Mesendoderm (in vitro differentiated cells): ENCODE measurements at regions not wholly inside any gene's neighbourhood (a gene's known extent, or its start where the extent isn't known, plus 50 kb on each side); places are given as distances from the start of the nearest gene placed in this dataset.

Experiments
- DNase-seq: peaks from one replicate; pipeline ENCODE4 v3.0.0; 2013
- H2AK5ac ChIP-seq: 2 replicates; pipeline ENCODE4 v1.6.1; 2013; ENCODE audit warnings: low read length, inconsistent platforms
- H2BK120ac ChIP-seq: 2 replicates; pipeline ENCODE4 v1.6.1; 2013; ENCODE audit warnings: low read depth, mild to moderate bottlenecking, low read length, moderate library complexity, mixed read lengths
- H2BK15ac ChIP-seq: replicated peaks from 2 replicates; pipeline ENCODE4 v1.6.1; 2013; ENCODE audit warnings: low read depth, mild to moderate bottlenecking, moderate library complexity
- H2BK5ac ChIP-seq: 2 replicates; pipeline ENCODE4 v1.6.1; 2013; ENCODE audit warnings: low read length, inconsistent platforms
- H3K18ac ChIP-seq: 2 replicates; pipeline ENCODE4 v1.6.1; 2013; ENCODE audit warnings: mild to moderate bottlenecking, low read length, mixed read lengths
- H3K23ac ChIP-seq: one replicate; pipeline ENCODE4 v1.6.1; 2013; ENCODE audit warnings: low read length
- H3K27ac ChIP-seq: 2 replicates; pipeline ENCODE4 v1.5.1; 2013; ENCODE audit warnings: low read depth, mild to moderate bottlenecking, inconsistent platforms, low read length, moderate library complexity
- H3K27me3 ChIP-seq: 2 replicates; pipeline ENCODE4 v1.6.1; 2013; ENCODE audit warnings: low read length, control low read depth, mild to moderate bottlenecking, inconsistent platforms; ENCODE audit not compliant: insufficient read depth, poor library complexity
- H3K36me3 ChIP-seq: 2 replicates; pipeline ENCODE4 v1.6.1; 2013; ENCODE audit warnings: low read length, inconsistent platforms; ENCODE audit not compliant: control insufficient read depth, insufficient read depth
- H3K4ac ChIP-seq: one replicate; pipeline ENCODE4 v1.6.1; 2013; ENCODE audit warnings: low read depth, mild to moderate bottlenecking, low read length, moderate library complexity
- H3K4me1 ChIP-seq: 2 replicates; pipeline ENCODE4 v1.6.1; 2013; ENCODE audit warnings: low read depth, low read length, inconsistent platforms; ENCODE audit not compliant: control insufficient read depth
- H3K4me2 ChIP-seq: 2 replicates; pipeline ENCODE4 v1.6.1; 2013; ENCODE audit warnings: low read length
- H3K4me3 ChIP-seq: 2 replicates; pipeline ENCODE4 v1.5.1; 2013; ENCODE audit warnings: mild to moderate bottlenecking, low read length
- H3K56ac ChIP-seq: one replicate; pipeline ENCODE4 v1.6.1; 2013; ENCODE audit warnings: low read length
- H3K79me1 ChIP-seq: 2 replicates; pipeline ENCODE4 v1.6.1; 2013; ENCODE audit warnings: low read length, inconsistent platforms
- H3K79me2 ChIP-seq: 2 replicates; pipeline ENCODE4 v1.6.1; 2013; ENCODE audit warnings: mild to moderate bottlenecking, low read length; ENCODE audit not compliant: control insufficient read depth, insufficient read depth
- H3K9ac ChIP-seq: 2 replicates; pipeline ENCODE4 v1.6.1; 2013; ENCODE audit warnings: low read length, inconsistent platforms
- H4K5ac ChIP-seq: one replicate; pipeline ENCODE4 v1.6.1; 2013; ENCODE audit warnings: low read length
- H4K8ac ChIP-seq: one replicate; pipeline ENCODE4 v1.6.1; 2013; ENCODE audit warnings: low read depth, mild to moderate bottlenecking, control low read depth, low read length, moderate library complexity
- WGBS: extraction: QIAGEN DNeasy Blood & Tissue Kit; methylation state at CpG from one replicate; pipeline ENCODE4 v1.1.7; 2013; ENCODE audit warnings: low lambda C conversion rate, missing lambda C conversion rate; ENCODE audit not compliant: insufficient coverage; ENCODE audit errors: extremely low coverage; 5-methylcytosine and 5-hydroxymethylcytosine counted together

DNA sequence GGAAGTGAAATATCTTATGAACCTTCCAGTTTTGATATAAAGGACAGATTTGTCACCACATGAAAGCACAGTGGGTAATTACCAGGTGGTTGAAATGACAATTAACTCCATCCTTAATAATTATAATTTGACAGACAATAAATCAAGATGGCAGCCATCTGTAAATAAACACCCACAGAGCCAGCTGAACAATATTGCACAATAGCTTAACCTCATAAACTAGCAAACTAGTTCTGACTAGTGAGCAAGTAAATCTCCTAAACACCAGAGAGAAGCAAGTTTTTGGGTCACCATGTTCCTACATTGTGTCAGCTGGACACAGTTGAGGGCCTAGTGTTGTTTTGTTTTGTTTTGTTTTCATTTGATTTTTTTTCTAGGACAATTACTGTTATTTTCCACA lies 577.4 kb downstream of the ACTL7B start:
- Histone ChIP-seq H4K5ac (no peak overlapping the region), H3K4me2 (no peak overlapping the region), H3K4me1 (no peaks in the 10 kb centered on the region)

GRCh38 chr9:108277216-108277615 lies 578.6 kb downstream of the ACTL7B start:
- no peak overlapping the region for H2BK120ac ChIP-seq
- no peak overlapping the region for H3K9ac ChIP-seq
- no peak overlapping the region for H4K8ac ChIP-seq
- H3K36me3 ChIP-seq: no peaks in the 10 kb centered on the region
- no peak overlapping the region for H4K5ac ChIP-seq
- DNase-seq: no peak
- no peaks in the 10 kb centered on the region for H3K79me1 ChIP-seq
- no peak overlapping the region for H3K4me2 ChIP-seq
- H3K27ac ChIP-seq: no peak overlapping the region
- H3K27me3 ChIP-seq: no peaks in the 10 kb centered on the region
- no peak overlapping the region for H3K4me3 ChIP-seq
- H2BK5ac ChIP-seq: no peak overlapping the region
- no peak overlapping the region for H3K56ac ChIP-seq
- no peak overlapping the region for H2BK15ac ChIP-seq
- H3K4ac ChIP-seq: no peak overlapping the region
- H3K4me1 ChIP-seq: peaks cover 2% of the 10 kb centered on the region
- no peak overlapping the region for H3K23ac ChIP-seq
- H3K18ac ChIP-seq: no peak overlapping the region
- no peaks in the 10 kb centered on the region for H3K79me2 ChIP-seq
- no peak overlapping the region for H2AK5ac ChIP-seq

More for the DNA sequence above, 577.4 kb downstream of the ACTL7B start:
- DNase-seq: no peak
- H3K56ac ChIP-seq: no peak overlapping the region
- no peak overlapping the region for H3K27ac ChIP-seq
- no peaks in the 10 kb centered on the region for H3K36me3 ChIP-seq
- no peak overlapping the region for H2AK5ac ChIP-seq
- H3K18ac ChIP-seq: no peak overlapping the region
- no peak overlapping the region for H2BK15ac ChIP-seq
- no peak overlapping the region for H3K9ac ChIP-seq
- no peak overlapping the region for H2BK5ac ChIP-seq
- no peak overlapping the region for H3K23ac ChIP-seq
- H3K27me3 ChIP-seq: no peaks in the 10 kb centered on the region
- H3K79me2 ChIP-seq: no peaks in the 10 kb centered on the region
- no peaks in the 10 kb centered on the region for H3K79me1 ChIP-seq
- no peak overlapping the region for H3K4ac ChIP-seq
- no peak overlapping the region for H3K4me3 ChIP-seq
- H4K8ac ChIP-seq: no peak overlapping the region
- no peak overlapping the region for H2BK120ac ChIP-seq

DNA sequence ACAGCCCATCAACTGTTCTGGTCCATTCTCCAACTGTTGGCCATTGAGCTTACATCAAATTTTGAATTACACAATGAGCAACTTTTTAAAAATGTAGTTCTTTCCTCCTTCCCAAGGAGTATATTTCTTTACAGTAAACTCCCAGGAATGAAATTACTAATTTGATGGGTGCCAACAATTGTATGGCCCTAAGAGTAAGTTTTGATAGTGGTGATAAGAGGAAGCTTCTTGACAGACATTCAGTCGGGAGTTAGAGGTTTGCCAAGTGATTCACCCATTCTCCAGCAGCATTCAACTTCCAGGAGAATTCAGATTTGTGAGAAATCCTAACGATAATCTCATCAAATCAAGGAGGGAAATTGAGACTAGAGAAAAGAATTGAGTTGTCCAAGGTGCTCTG lies 579.9 kb downstream of the ACTL7B start:
- no peaks in the 10 kb centered on the region for H3K27me3 ChIP-seq
- H3K4me2 ChIP-seq: no peak overlapping the region
- H2BK5ac ChIP-seq: no peak overlapping the region
- no peak overlapping the region for H3K4ac ChIP-seq
- no CpG with 5 or more reads among the region's 2 CpGs for WGBS
- H3K56ac ChIP-seq: no peak overlapping the region
- no peak overlapping the region for H4K5ac ChIP-seq
- no peak for DNase-seq
- no peaks in the 10 kb centered on the region for H3K79me1 ChIP-seq
- H2BK120ac ChIP-seq: no peak overlapping the region
- H3K23ac ChIP-seq: no peak overlapping the region
- H3K36me3 ChIP-seq: no peaks in the 10 kb centered on the region
- no peak overlapping the region for H3K9ac ChIP-seq
- H3K18ac ChIP-seq: no peak overlapping the region
- no peak overlapping the region for H3K27ac ChIP-seq
- H2AK5ac ChIP-seq: no peak overlapping the region
- H3K79me2 ChIP-seq: no peaks in the 10 kb centered on the region
- H4K8ac ChIP-seq: no peak overlapping the region
- peaks cover 4% of the 10 kb centered on the region for H3K4me1 ChIP-seq
- H3K4me3 ChIP-seq: no peak overlapping the region
- no peak overlapping the region for H2BK15ac ChIP-seq

- Histone ChIP-seq H3K23ac (no peak overlapping the region), H3K36me3 (no peaks in the 10 kb centered on the region), H3K27ac (no peak overlapping the region), H2BK5ac (no peak overlapping the region), H3K4me3 (no peak overlapping the region), H2AK5ac (no peak overlapping the region), H2BK120ac (no peak overlapping the region), H3K18ac (no peak overlapping the region), H3K4ac (no peak overlapping the region), H3K4me1 (peaks cover 4% of the 10 kb centered on the region), H3K79me2 (no peaks in the 10 kb centered on the region), H3K27me3 (no peaks in the 10 kb centered on the region), H3K4me2 (no peak overlapping the region), H3K56ac (no peak overlapping the region), H4K8ac (no peak overlapping the region), H3K9ac (no peak overlapping the region), H4K5ac (no peak overlapping the region), H3K79me1 (no peaks in the 10 kb centered on the region), H2BK15ac (no peak overlapping the region)
- DNase-seq: no peak
- WGBS: no CpG with 5 or more reads among the region's 5 CpGs
Observed at GRCh38 chr9:108274971-108275370, 580.8 kb downstream of the ACTL7B start.

DNA sequence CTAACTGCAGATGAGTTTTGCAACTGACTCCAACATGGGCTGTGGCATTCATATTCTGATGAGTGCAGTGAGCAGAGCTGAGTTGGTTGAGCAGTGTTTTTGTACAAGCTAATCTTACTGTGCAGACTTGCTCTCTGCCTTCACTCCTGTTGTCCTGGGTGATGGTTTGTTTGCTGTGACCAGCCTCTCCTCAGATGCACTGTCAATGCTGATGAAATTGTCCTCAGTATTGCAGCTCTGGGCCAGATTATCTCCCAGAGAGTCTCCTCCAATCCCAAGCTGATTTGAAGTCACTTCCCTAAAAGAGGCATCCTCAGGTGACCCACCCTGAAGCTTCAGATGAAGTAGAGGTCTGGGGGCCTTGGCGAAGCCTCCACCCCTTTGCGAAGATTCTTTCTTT lies 581.8 kb downstream of the ACTL7B start:
- Histone ChIP-seq H3K4me1 (peaks cover 4% of the 10 kb centered on the region), H4K5ac (no peak overlapping the region)
- no CpG with 5 or more reads among the region's 2 CpGs for WGBS

GRCh38 chr9:108272349-108272899 lies 583.4 kb downstream of the ACTL7B start:
- Histone ChIP-seq H3K4me2 (no peak overlapping the region), H3K4me1 (peaks cover 4% of the 10 kb centered on the region), H2AK5ac (no peak overlapping the region), H3K4me3 (no peak overlapping the region), H3K9ac (no peak overlapping the region), H3K18ac (peak overlapping the region; percentile 33), H3K27ac (no peak overlapping the region), H4K5ac (no peak overlapping the region), H4K8ac (no peak overlapping the region), H3K27me3 (no peaks in the 10 kb centered on the region), H3K36me3 (no peaks in the 10 kb centered on the region), H3K23ac (no peak overlapping the region), H2BK15ac (no peak overlapping the region), H2BK5ac (no peak overlapping the region), H3K56ac (peak overlapping the region; percentile 49), H3K79me2 (no peaks in the 10 kb centered on the region), H3K79me1 (no peaks in the 10 kb centered on the region), H2BK120ac (no peak overlapping the region), H3K4ac (no peak overlapping the region)
- peak; percentile 71 for DNase-seq
- no CpG with 5 or more reads among the region's 7 CpGs for WGBS

More for the DNA sequence above, 581.8 kb downstream of the ACTL7B start:
- H3K36me3 ChIP-seq: no peaks in the 10 kb centered on the region
- no peaks in the 10 kb centered on the region for H3K27me3 ChIP-seq
- H3K4me3 ChIP-seq: no peak overlapping the region
- no peak overlapping the region for H3K18ac ChIP-seq
- H2BK120ac ChIP-seq: no peak overlapping the region
- H3K9ac ChIP-seq: no peak overlapping the region
- no peak overlapping the region for H2BK5ac ChIP-seq
- no peak overlapping the region for H3K27ac ChIP-seq
- H2AK5ac ChIP-seq: no peak overlapping the region
- H3K4me2 ChIP-seq: no peak overlapping the region
- H3K79me2 ChIP-seq: no peaks in the 10 kb centered on the region
- H3K79me1 ChIP-seq: no peaks in the 10 kb centered on the region
- no peak overlapping the region for H4K8ac ChIP-seq
- peak; percentile 35 for DNase-seq
- H3K56ac ChIP-seq: no peak overlapping the region
- H2BK15ac ChIP-seq: no peak overlapping the region
- H3K23ac ChIP-seq: no peak overlapping the region
- H3K4ac ChIP-seq: no peak overlapping the region
